Endothelial cell of umbilical vein (primary cell): ENCODE measurements at regions not wholly inside any gene's neighbourhood (a gene's known extent, or its start where the extent isn't known, plus 50 kb on each side); places are given as distances from the start of the nearest gene placed in this dataset.

ENCODE experiments used
- BruUV-seq: library from RNA; stranded (reverse); fragments of 400-500 nt; replicated peaks from 2 replicates; lab custom pipeline; 2021; lab: Mats Ljungman, UMichigan
- CTCF ChIA-PET: fragments of 300-600, 350-600 bp; sonication (Branson Sonifier 250); formaldehyde crosslinking; loops from one replicate; lab custom pipeline; 2021; ENCODE audit warnings: antibody characterized with exemption, inconsistent platforms; lab: Charles Lee
- POLR2A ChIA-PET: fragments of 300-600, 350-600 bp; sonication (Branson Sonifier 250); formaldehyde crosslinking; loops from one replicate; lab custom pipeline; 2021; ENCODE audit warnings: antibody characterized with exemption, inconsistent platforms; lab: Charles Lee
- DNase-seq: peaks from one replicate; pipeline ENCODE4 v3.0.0-alpha.2; 2011; ENCODE audit warnings: low read depth, low spot score
- FAIRE-seq: peaks from 2 replicates; lab custom pipeline; 2011; peaks lifted over from hg19 to GRCh38; lab: Jason Lieb, UNC
- H2AFZ ChIP-seq: 2 replicates; pipeline ENCODE4 v1.6.0; 2012; ENCODE audit warnings: low read depth, low read length, control low read depth, inconsistent platforms
- H3K27ac ChIP-seq: 2 replicates; pipeline ENCODE4 v1.5.1; 2011; ENCODE audit warnings: low read depth, mild to moderate bottlenecking, control low read depth, low read length, moderate library complexity; ENCODE audit not compliant: insufficient read depth
- H3K27me3 ChIP-seq, 2 experiments: 2 replicates each; pipeline versions ENCODE4 v1.6.0 to v1.6.1; 2011; ENCODE audit warnings: low read length in 2 of 2, mixed read lengths in 1 of 2; ENCODE audit not compliant: control insufficient read depth in 2 of 2, insufficient read depth in 2 of 2
- H3K36me3 ChIP-seq, 2 experiments: 2 replicates in 1 of 2; 3 replicates in 1 of 2; pipeline ENCODE4 v1.5.1; 2011; ENCODE audit warnings: low read length in 2 of 2, mild to moderate bottlenecking in 1 of 2, moderate library complexity in 1 of 2; ENCODE audit not compliant: control insufficient read depth in 2 of 2, insufficient read depth in 2 of 2; ENCODE audit errors: extremely low read depth in 1 of 2
- H3K4me1 ChIP-seq: 3 replicates; pipeline ENCODE4 v1.5.1; 2011; ENCODE audit warnings: mild to moderate bottlenecking, low read length; ENCODE audit not compliant: control insufficient read depth, insufficient read depth; ENCODE audit errors: extremely low read depth
- H3K4me2 ChIP-seq: 2 replicates; pipeline ENCODE4 v1.6.1; 2011; ENCODE audit warnings: low read length, control low read depth, mixed read lengths; ENCODE audit not compliant: insufficient read depth
- H3K4me3 ChIP-seq, 3 experiments: fragments of 200-600 bp in 1 of 3; sonication (generic), shearing (Covaris generic) in 1 of 3; replicated peaks in 1 of 3; 2 replicates each; pipeline ENCODE4 v1.5.1; 2011 to 2016; ENCODE audit warnings: control low read depth in 3 of 3, low read length in 3 of 3, mild to moderate bottlenecking in 2 of 3, inconsistent platforms in 1 of 3, low read depth in 1 of 3, moderate library complexity in 1 of 3; ENCODE audit not compliant: insufficient read depth in 1 of 3
- H3K79me2 ChIP-seq: 2 replicates; pipeline ENCODE4 v1.6.0; 2012; ENCODE audit warnings: low read length, inconsistent platforms; ENCODE audit not compliant: control insufficient read depth, insufficient read depth
- H3K9ac ChIP-seq: replicated peaks from 2 replicates; pipeline ENCODE3; 2011; ENCODE audit warnings: low read length, control low read depth; ENCODE audit not compliant: insufficient read depth; ENCODE audit errors: extremely low read depth
- H3K9me1 ChIP-seq: replicated peaks from 3 replicates; pipeline ENCODE4 v1.6.0; 2011; ENCODE audit warnings: mild to moderate bottlenecking, low read length; ENCODE audit not compliant: control insufficient read depth, insufficient read depth; ENCODE audit errors: extremely low read depth
- H3K9me3 ChIP-seq: replicated peaks from 2 replicates; pipeline ENCODE4 v1.5.1; 2012; ENCODE audit warnings: low read length, inconsistent platforms; ENCODE audit not compliant: control insufficient read depth, insufficient read depth
- H4K20me1 ChIP-seq: replicated peaks from 2 replicates; pipeline ENCODE3; 2011; ENCODE audit warnings: mild to moderate bottlenecking, low read length; ENCODE audit not compliant: control insufficient read depth, insufficient read depth; ENCODE audit errors: extremely low read depth
- EZH2 ChIP-seq: IDR thresholded peaks from 2 replicates; pipeline ENCODE4 v1.6.1; 2012; ENCODE audit warnings: borderline replicate concordance, low read depth, mild to moderate bottlenecking, moderate library complexity, low read length, inconsistent platforms; ENCODE audit not compliant: severe bottlenecking
- FOS ChIP-seq: IDR thresholded peaks from 2 replicates; pipeline ENCODE4 v1.6.1; 2011; ENCODE audit warnings: mild to moderate bottlenecking, low read length, moderate library complexity, borderline replicate concordance; ENCODE audit not compliant: insufficient read depth
- GATA2 ChIP-seq: IDR thresholded peaks from 2 replicates; pipeline ENCODE4 v1.7.0; 2011; ENCODE audit warnings: low read depth, mild to moderate bottlenecking, moderate library complexity, mixed read lengths, low read length; ENCODE audit not compliant: insufficient read length, insufficient read depth
- JUN ChIP-seq: IDR thresholded peaks from 2 replicates; pipeline ENCODE4 v1.6.1; 2011; ENCODE audit warnings: borderline replicate concordance, low read depth; ENCODE audit not compliant: insufficient read length, insufficient read depth
- MAX ChIP-seq: IDR thresholded peaks from 2 replicates; pipeline ENCODE4 v1.6.1; 2011; ENCODE audit not compliant: insufficient read depth, insufficient read length
- MYC ChIP-seq: IDR thresholded peaks from one replicate; pipeline ENCODE4 v1.6.1; 2011; ENCODE audit warnings: mild to moderate bottlenecking, low read depth, low read length
- POLR2A ChIP-seq: IDR thresholded peaks from 2 replicates; pipeline ENCODE4 v1.6.1; 2012; ENCODE audit warnings: low read depth, mild to moderate bottlenecking, control low read depth, low read length
- POLR2AphosphoS5 ChIP-seq: IDR thresholded peaks from 2 replicates; pipeline ENCODE4 v1.6.1; 2012; ENCODE audit warnings: low read depth, mild to moderate bottlenecking, control low read depth, low read length, moderate library complexity; ENCODE audit not compliant: insufficient read depth
- dilution Hi-C: fragments of 300-500 bp; cut with MboI; formaldehyde crosslinking; loops from one replicate; pipeline ENCODE4 v1.15.0; 2019; ENCODE audit warnings: low sequenced_read_pairs; ENCODE audit not compliant: extremely low pct_ligation_motif_present
- intact Hi-C: fragments of 100-400 bp; cut with micrococcal nuclease; formaldehyde crosslinking; loops from one replicate; pipeline ENCODE4 v1.10.0; 2022
- TF ChIP-seq, protein P1 (sequence below), 2 donors: IDR thresholded peaks; 1 replicate in 1 of 2; 2 replicates in 1 of 2; pipeline ENCODE4 v1.5.1; 2011; ENCODE audit warnings: low read length in 2 of 2, mild to moderate bottlenecking in 2 of 2, moderate library complexity in 2 of 2, control low read depth in 1 of 2, inconsistent platforms in 1 of 2, low read depth in 1 of 2; ENCODE audit not compliant: insufficient read depth in 1 of 2; ENCODE audit errors: extremely low read depth in 1 of 2

DNA sequence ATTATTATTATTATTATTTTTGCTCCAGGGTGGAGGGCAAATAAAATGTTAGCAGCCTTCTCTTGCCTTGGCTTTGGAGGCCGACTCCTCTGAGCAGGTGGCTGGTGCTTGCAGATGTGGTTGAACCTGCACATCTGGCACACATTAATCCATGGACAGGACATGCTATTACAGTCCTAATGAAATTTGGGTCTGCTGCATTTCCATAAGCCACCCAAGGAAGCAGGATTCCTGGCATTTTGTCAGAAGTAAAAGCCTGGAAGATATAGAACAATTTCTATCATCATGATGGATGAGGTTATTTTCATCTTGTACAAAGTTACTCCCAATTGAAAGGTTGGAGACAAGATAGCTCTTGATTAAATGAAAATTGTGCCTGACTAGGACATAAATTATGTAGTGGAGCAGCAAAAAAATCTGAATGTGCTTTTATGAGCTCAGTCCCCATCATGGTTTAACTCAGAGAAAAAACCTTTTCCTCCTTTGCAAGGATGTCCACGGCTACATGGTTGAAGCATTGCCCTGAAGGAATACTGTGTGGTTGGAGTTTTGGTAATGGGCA is 130.9 kb upstream of the RGMA start:
- no TSS peak for BruUV-seq
- Histone ChIP-seq H3K4me1 (no peaks in the 10 kb centered on the region), H4K20me1 (no peaks in the 10 kb centered on the region), H3K27me3 (no peaks in the 10 kb centered on the region), H3K9me1 (no peaks in the 10 kb centered on the region), H3K4me3 (no peak overlapping the region), H3K9ac (no peak overlapping the region), H3K4me2 (no peak overlapping the region), H3K27ac (no peak overlapping the region), H3K36me3 (no peaks in the 10 kb centered on the region), H3K9me3 (no peaks in the 10 kb centered on the region), H2AFZ (no peak overlapping the region), H3K79me2 (no peaks in the 10 kb centered on the region)
- TF ChIP-seq POLR2AphosphoS5 (no peak), FOS (no peak), EZH2 (no peak), POLR2A (no peak), MYC (no peak), GATA2 (no peak), JUN (no peak), MAX (no peak)
- TF ChIP-seq, protein P1, sequence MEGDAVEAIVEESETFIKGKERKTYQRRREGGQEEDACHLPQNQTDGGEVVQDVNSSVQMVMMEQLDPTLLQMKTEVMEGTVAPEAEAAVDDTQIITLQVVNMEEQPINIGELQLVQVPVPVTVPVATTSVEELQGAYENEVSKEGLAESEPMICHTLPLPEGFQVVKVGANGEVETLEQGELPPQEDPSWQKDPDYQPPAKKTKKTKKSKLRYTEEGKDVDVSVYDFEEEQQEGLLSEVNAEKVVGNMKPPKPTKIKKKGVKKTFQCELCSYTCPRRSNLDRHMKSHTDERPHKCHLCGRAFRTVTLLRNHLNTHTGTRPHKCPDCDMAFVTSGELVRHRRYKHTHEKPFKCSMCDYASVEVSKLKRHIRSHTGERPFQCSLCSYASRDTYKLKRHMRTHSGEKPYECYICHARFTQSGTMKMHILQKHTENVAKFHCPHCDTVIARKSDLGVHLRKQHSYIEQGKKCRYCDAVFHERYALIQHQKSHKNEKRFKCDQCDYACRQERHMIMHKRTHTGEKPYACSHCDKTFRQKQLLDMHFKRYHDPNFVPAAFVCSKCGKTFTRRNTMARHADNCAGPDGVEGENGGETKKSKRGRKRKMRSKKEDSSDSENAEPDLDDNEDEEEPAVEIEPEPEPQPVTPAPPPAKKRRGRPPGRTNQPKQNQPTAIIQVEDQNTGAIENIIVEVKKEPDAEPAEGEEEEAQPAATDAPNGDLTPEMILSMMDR (IDR thresholded peaks at IDR 0.05; ENCODE audit: extremely low read depth in 1 of 2, insufficient read depth in 1 of 2, low read depth in 1 of 2, low read length in 2 of 2), result no peak
- intact Hi-C loops (no loop called here), dilution Hi-C loops (no loop called here)
- FAIRE-seq, result no peak
- CTCF ChIA-PET, result no interaction called here
- POLR2A ChIA-PET, result no interaction called here
- no peak for DNase-seq
